OCI-LY3 (cell line): ENCODE measurements at regions not wholly inside any gene's neighbourhood (a gene's known extent, or its start where the extent isn't known, plus 50 kb on each side); places are given as distances from the start of the nearest gene placed in this dataset.

ENCODE experiments used
- H2AFZ ChIP-seq: fragments of 200-600, 300-600 bp; shearing (Covaris generic); 2 replicates; pipeline ENCODE4 v1.6.0; 2014; ENCODE audit warnings: antibody characterized with exemption, low read depth, low read length
- H3K27ac ChIP-seq: fragments of 200-600, 300-600 bp; sonication (generic); 2 replicates; pipeline ENCODE4 v1.5.1; 2014; ENCODE audit warnings: mild to moderate bottlenecking, low read length, moderate library complexity, mixed read lengths
- H3K27me3 ChIP-seq: fragments of 200-600, 300-600 bp; sonication (generic); 2 replicates; pipeline ENCODE4 v1.6.1; 2014; ENCODE audit warnings: low read depth, low read length, mixed read lengths
- H3K36me3 ChIP-seq: fragments of 200-600, 300-600 bp; sonication (generic); replicated peaks from 2 replicates; pipeline ENCODE3; 2014; ENCODE audit warnings: low read depth, low read length, mixed read lengths
- H3K4me1 ChIP-seq: fragments of 300-600, 200-600 bp; sonication (generic); 2 replicates; pipeline ENCODE4 v1.6.1; 2014; ENCODE audit warnings: low read length, mixed read lengths
- H3K4me2 ChIP-seq: fragments of 200-600, 300-600 bp; sonication (generic); 2 replicates; pipeline ENCODE4 v1.6.1; 2014; ENCODE audit warnings: low read length, mixed read lengths
- H3K4me3 ChIP-seq: fragments of 300-600, 200-600 bp; sonication (generic); 2 replicates; pipeline ENCODE4 v1.5.1; 2014; ENCODE audit warnings: antibody characterized with exemption, mild to moderate bottlenecking, low read length, moderate library complexity
- H3K79me2 ChIP-seq: fragments of 300-600, 200-600 bp; shearing (Covaris generic); 2 replicates; pipeline ENCODE4 v1.6.1; 2014; ENCODE audit warnings: mild to moderate bottlenecking, low read length, mixed read lengths
- H3K9ac ChIP-seq: fragments of 300-600, 200-600 bp; shearing (Covaris generic); 2 replicates; pipeline ENCODE4 v1.6.0; 2014; ENCODE audit warnings: mild to moderate bottlenecking, low read length, moderate library complexity
- H3K9me3 ChIP-seq: fragments of 200-600, 300-600 bp; shearing (Covaris generic); 2 replicates; pipeline ENCODE4 v1.6.1; 2014; ENCODE audit warnings: low read length, mixed read lengths; ENCODE audit not compliant: insufficient read depth
- H4K20me1 ChIP-seq: fragments of 200-600, 300-600 bp; sonication (generic); 2 replicates; pipeline ENCODE4 v1.6.1; 2016; ENCODE audit warnings: low read length, mixed read lengths; ENCODE audit not compliant: insufficient read depth
- CTCF ChIP-seq: fragments of 200-600, 300-600 bp; sonication (generic); IDR thresholded peaks from 2 replicates; pipeline ENCODE4 v1.5.1; 2014; ENCODE audit warnings: antibody characterized with exemption, low read length, low read depth
- EZH2phosphoT487 ChIP-seq: fragments of 200-600 bp; shearing (Covaris generic); IDR thresholded peaks from 2 replicates; pipeline ENCODE4 v1.6.1; 2018; ENCODE audit warnings: antibody characterized with exemption, mixed run types, low read depth

GRCh38 chrX:79645749-79646148 is 278.6 kb upstream of the ITM2A start:
- no peaks in the 10 kb centered on the region for H3K36me3 ChIP-seq
- no peaks in the 10 kb centered on the region for H3K9me3 ChIP-seq
- H3K27me3 ChIP-seq, result no peaks in the 10 kb centered on the region
- no peak overlapping the region for H3K4me3 ChIP-seq
- no peaks in the 10 kb centered on the region for H3K4me1 ChIP-seq
- H4K20me1 ChIP-seq, result no peaks in the 10 kb centered on the region
- H3K79me2 ChIP-seq, result no peaks in the 10 kb centered on the region
- TF ChIP-seq EZH2phosphoT487, result no peak
- TF ChIP-seq CTCF, result no peak
- H3K27ac ChIP-seq, result no peak overlapping the region
- no peak overlapping the region for H3K4me2 ChIP-seq
- H2AFZ ChIP-seq, result no peak overlapping the region
- H3K9ac ChIP-seq, result no peak overlapping the region

DNA sequence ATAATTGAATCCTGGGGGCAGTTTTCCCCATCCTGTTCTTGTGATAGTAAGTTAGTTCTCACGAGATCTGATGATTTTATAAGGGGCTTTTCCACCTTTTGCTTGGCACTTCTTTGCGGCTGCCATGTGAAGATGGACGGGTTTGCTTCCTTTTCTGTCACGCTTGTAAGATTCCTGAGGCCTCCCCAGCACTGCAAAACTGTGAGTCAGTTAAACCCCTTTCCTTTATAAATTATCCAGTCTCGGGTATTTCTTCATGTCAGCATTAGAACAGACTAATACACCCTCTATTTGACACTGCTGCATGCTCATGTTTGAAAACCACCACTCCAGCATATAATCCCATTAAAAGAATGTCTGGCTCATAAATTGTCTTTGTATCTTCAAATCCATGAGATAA is 264.4 kb upstream of the ITM2A start:
- H3K79me2 ChIP-seq, result no peaks in the 10 kb centered on the region
- peak overlapping the region; percentile 67; the same call in 1 of the 2 replicates for H2AFZ ChIP-seq
- no peak overlapping the region for H3K9ac ChIP-seq
- peaks cover 24% of the 10 kb centered on the region for H3K4me1 ChIP-seq
- H3K4me2 ChIP-seq, result peak overlapping the region; percentile 61
- H3K9me3 ChIP-seq, result no peaks in the 10 kb centered on the region
- H3K27me3 ChIP-seq, result no peaks in the 10 kb centered on the region
- no peak overlapping the region for H3K27ac ChIP-seq
- H3K36me3 ChIP-seq, result no peaks in the 10 kb centered on the region
- H3K4me3 ChIP-seq, result peak overlapping the region; percentile 44
- no peak for TF ChIP-seq CTCF
- TF ChIP-seq EZH2phosphoT487, result no peak
- no peaks in the 10 kb centered on the region for H4K20me1 ChIP-seq

GRCh38 chrX:79630033-79631009 is 263.2 kb upstream of the ITM2A start:
- Histone ChIP-seq H3K4me2 (peak overlapping the region; percentile 61), H3K9me3 (no peaks in the 10 kb centered on the region), H3K36me3 (no peaks in the 10 kb centered on the region), H2AFZ (no peak overlapping the region), H3K27me3 (no peaks in the 10 kb centered on the region), H3K79me2 (no peaks in the 10 kb centered on the region), H3K4me1 (peaks cover 24% of the 10 kb centered on the region), H3K4me3 (no peak overlapping the region), H3K27ac (peak overlapping the region; percentile 58), H4K20me1 (no peaks in the 10 kb centered on the region), H3K9ac (no peak overlapping the region)
- no peak for TF ChIP-seq EZH2phosphoT487
- no peak for TF ChIP-seq CTCF

GRCh38 chrX:79623098-79623762 is 256.1 kb upstream of the ITM2A start:
- Histone ChIP-seq H3K27me3 (no peaks in the 10 kb centered on the region), H3K9me3 (no peaks in the 10 kb centered on the region), H4K20me1 (no peaks in the 10 kb centered on the region), H3K27ac (no peak overlapping the region), H3K4me3 (0 out of 2 replicates have a peak overlapping the region, but pooled peaks have one; percentile 13), H3K9ac (no peak overlapping the region), H3K36me3 (no peaks in the 10 kb centered on the region), H3K79me2 (no peaks in the 10 kb centered on the region), H3K4me2 (peak overlapping the region; percentile 64), H3K4me1 (peaks cover 14% of the 10 kb centered on the region), H2AFZ (no peak overlapping the region)
- TF ChIP-seq EZH2phosphoT487, result no peak
- no peak for TF ChIP-seq CTCF
